Thyroid gland (tissue), 4 donors: ENCODE measurements at regions not wholly inside any gene's neighbourhood (a gene's known extent, or its start where the extent isn't known, plus 50 kb on each side); places are given as distances from the start of the nearest gene placed in this dataset.

ENCODE experiments used
- DNase-seq, 2 donors: peaks; one replicate each; pipeline ENCODE4 v3.0.0-alpha.2; 2019
- H3K27ac ChIP-seq, 3 donors: fragments of 200-600 bp; sonication (generic); 1 replicate in 2 of 3; 2 replicates in 1 of 3; pipeline ENCODE4 v1.5.1; 2016 to 2019; ENCODE audit warnings: mild to moderate bottlenecking in 1 of 3, moderate library complexity in 1 of 3
- H3K27me3 ChIP-seq: fragments of 200-600 bp; sonication (generic); one replicate; pipeline ENCODE4 v1.5.1; 2019
- H3K36me3 ChIP-seq, 2 donors: fragments of 200-600 bp; sonication (generic); one replicate each; pipeline ENCODE4 v1.5.1; 2016 to 2019
- H3K4me1 ChIP-seq, 2 donors: fragments of 200-600 bp; sonication (generic); one replicate each; pipeline ENCODE4 v1.5.1; 2017 to 2019
- H3K4me3 ChIP-seq, 3 donors: fragments of 200-600 bp; sonication (generic); replicated peaks in 1 of 3; 1 replicate in 2 of 3; 2 replicates in 1 of 3; pipeline ENCODE4 v1.5.1; 2016; ENCODE audit warnings: mild to moderate bottlenecking in 1 of 3
- H3K9me3 ChIP-seq: fragments of 200-600 bp; sonication (generic); one replicate; pipeline ENCODE4 v1.5.1; 2017
- CTCF ChIP-seq, 6 experiments: fragments of 200-600 bp in 3 of 6; fragments of 450-650 bp in 3 of 6; sonication (generic) in 3 of 6; IDR thresholded peaks; one replicate each; pipeline ENCODE4 v1.5.1; 2016 to 2019; ENCODE audit warnings: antibody characterized with exemption in 6 of 6, mild to moderate bottlenecking in 2 of 6, inconsistent platforms in 1 of 6, moderate library complexity in 1 of 6
- POLR2A ChIP-seq, 2 donors: fragments of 450-650 bp; IDR thresholded peaks; one replicate each; pipeline ENCODE4 v1.6.1; 2017; ENCODE audit warnings: antibody characterized with exemption in 2 of 2, mild to moderate bottlenecking in 2 of 2, moderate library complexity in 1 of 2
- WGBS, 2 donors: methylation state at CpG; one replicate each; pipeline ENCODE4 v1.1.5; 2017; 5-methylcytosine and 5-hydroxymethylcytosine counted together
- intact Hi-C: fragments of 100-400 bp; cut with DNase I; formaldehyde crosslinking; loops from one replicate; pipeline ENCODE4 v1.15.1; 2023

- Histone ChIP-seq H3K27me3 (no peaks in the 10 kb centered on the region), H3K27ac (no peak overlapping the region), H3K4me3 (no peak overlapping the region), H3K4me1 (peaks cover 6 to 19% of the 10 kb centered on the region in 2 donors), H3K36me3 (no peaks in the 10 kb centered on the region), H3K9me3 (no peaks in the 10 kb centered on the region)
- TF ChIP-seq POLR2A (IDR thresholded peaks at IDR 0.05) (no peak), CTCF (IDR thresholded peaks at IDR 0.05) (no peak)
- no peak for DNase-seq
- WGBS, 2 donors, result 89 to 100% methylated on average over 4 of the region's 4 CpGs
- intact Hi-C loops, result no loop called here
Observed at GRCh38 chr7:36034020-36034419, 119.0 kb upstream of the EEPD1 start.

- intact Hi-C loops, result no loop called here
- WGBS, 2 donors, result 87 to 89% methylated on average over 6 to 7 of the region's 7 CpGs
Observed at GRCh38 chr7:36035186-36035585, 117.9 kb upstream of the EEPD1 start.

GRCh38 chr7:36036590-36036989, 116.5 kb upstream of the EEPD1 start:
- intact Hi-C loops, result no loop called here
- Histone ChIP-seq H3K4me3 (no peak overlapping the region), H3K9me3 (no peaks in the 10 kb centered on the region), H3K27me3 (no peaks in the 10 kb centered on the region), H3K36me3 (no peaks in the 10 kb centered on the region), H3K27ac (peak overlapping the region in 2 of 3 donors; percentile 30 to 38), H3K4me1 (peaks cover 6 to 19% of the 10 kb centered on the region in 2 donors)
- TF ChIP-seq POLR2A (IDR thresholded peaks at IDR 0.05) (no peak), CTCF (IDR thresholded peaks at IDR 0.05) (no peak)
- no peak for DNase-seq
- WGBS, 2 donors, result 84 to 90% methylated on average over 4 of the region's 4 CpGs

More at GRCh38 chr7:36035186-36035585, 117.9 kb upstream of the EEPD1 start:
- Histone ChIP-seq H3K27ac (no peak overlapping the region), H3K9me3 (no peaks in the 10 kb centered on the region), H3K27me3 (no peaks in the 10 kb centered on the region), H3K4me1 (peaks cover 6 to 19% of the 10 kb centered on the region in 2 donors), H3K36me3 (no peaks in the 10 kb centered on the region), H3K4me3 (no peak overlapping the region)
- no peak for DNase-seq
- TF ChIP-seq POLR2A (IDR thresholded peaks at IDR 0.05) (no peak), CTCF (IDR thresholded peaks at IDR 0.05) (no peak)

GRCh38 chr7:36037121-36037662, 115.9 kb upstream of the EEPD1 start:
- peak; percentile 16 to 36 for DNase-seq

More at GRCh38 chr7:36037121-36037662, 115.9 kb upstream of the EEPD1 start:
- H3K36me3 ChIP-seq, result no peaks in the 10 kb centered on the region
- H3K27ac ChIP-seq, result peak overlapping the region; percentile 30 to 51 (median 38)
- TF ChIP-seq CTCF (IDR thresholded peaks at IDR 0.05), result no peak
- TF ChIP-seq POLR2A (IDR thresholded peaks at IDR 0.05), result no peak
- no peaks in the 10 kb centered on the region for H3K9me3 ChIP-seq
- peaks cover 6 to 19% of the 10 kb centered on the region in 2 donors for H3K4me1 ChIP-seq
- H3K27me3 ChIP-seq, result no peaks in the 10 kb centered on the region
- WGBS, 2 donors, result 18 to 33% methylated on average over 8 to 11 of the region's 11 CpGs
- intact Hi-C loops, result no loop called here
- H3K4me3 ChIP-seq, result no peak overlapping the region
